ENCODE measurements at regions not wholly inside any gene's neighbourhood (a gene's known extent, or its start where the extent isn't known, plus 50 kb on each side); places are given as distances from the start of the nearest gene placed in this dataset.

DNA sequence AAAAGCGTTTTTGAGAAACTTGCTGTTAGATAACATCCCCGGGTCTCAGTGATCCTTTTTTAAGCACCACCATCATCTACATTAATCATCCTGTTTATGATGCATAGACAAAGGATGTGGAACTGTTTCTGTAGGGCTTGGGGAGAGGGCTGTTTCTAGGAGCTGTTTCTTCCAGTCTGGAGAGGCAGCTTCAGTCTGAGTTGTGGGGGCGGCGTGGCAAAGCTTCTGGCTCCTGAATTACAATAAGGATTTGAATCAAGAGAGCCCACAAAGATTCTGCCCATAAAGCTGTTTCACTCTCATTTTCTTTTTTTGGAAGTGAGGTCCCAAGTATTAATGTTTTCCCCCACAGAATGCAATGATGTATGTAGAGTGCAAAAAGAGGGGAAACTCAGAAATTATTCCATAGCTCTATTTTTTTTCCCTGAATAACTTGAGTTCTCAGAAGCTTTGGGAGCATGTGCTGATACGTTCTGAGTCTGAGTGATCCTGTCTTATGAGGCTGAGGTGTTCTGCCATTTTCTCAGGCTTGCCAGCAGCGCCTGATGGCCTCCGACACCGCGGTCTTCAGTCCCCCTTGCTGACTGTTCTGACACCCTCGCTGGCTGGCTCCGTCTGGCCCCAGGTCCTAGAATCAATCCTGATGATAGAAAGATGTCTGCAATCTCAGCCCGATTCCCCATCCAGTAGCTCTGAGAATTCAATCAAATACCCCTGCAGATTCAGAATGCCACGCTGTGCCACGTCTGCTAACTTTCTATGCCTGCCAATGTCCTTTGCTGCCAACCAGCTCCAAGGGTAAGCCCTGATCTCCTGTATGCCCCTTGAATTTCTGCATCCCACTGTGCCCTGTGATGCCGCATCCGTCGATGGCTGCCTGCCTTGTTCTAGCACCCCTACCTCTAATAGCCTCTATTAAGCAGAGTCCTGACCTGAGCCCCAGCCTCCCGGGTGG, 92.4 kb upstream of the AKT3 start:
- Histone ChIP-seq H3K9me3 (no peaks in the 10 kb centered on the region), H3K4me1 (no peaks in the 10 kb centered on the region), H3K4me3 (no peak overlapping the region), H3K36me3 (no peaks in the 10 kb centered on the region), H3K27ac (no peak overlapping the region), H3K27me3 (no peaks in the 10 kb centered on the region)
- intact Hi-C loops (cut with DNase I): no loop called here
- TF ChIP-seq CTCF (IDR thresholded peaks at IDR 0.05): no peak
- DNase-seq: no peak
- no peak for FAIRE-seq
- WGBS, 2 donors: 78 to 84% methylated on average over 18 of the region's 18 CpGs
- no peak for ATAC-seq

GRCh38 chr1:243940451-243940850, 90.4 kb upstream of the AKT3 start:
- DNase-seq: no peak
- no peak overlapping the region for H3K27ac ChIP-seq
- no peaks in the 10 kb centered on the region for H3K27me3 ChIP-seq
- FAIRE-seq: no peak
- no peak overlapping the region for H3K4me3 ChIP-seq
- 54 to 66% methylated on average over 6 of the region's 6 CpGs for WGBS, 2 donors
- ATAC-seq: no peak
- TF ChIP-seq CTCF (IDR thresholded peaks at IDR 0.05): no peak
- intact Hi-C loops (cut with DNase I): no loop called here
- H3K36me3 ChIP-seq: no peaks in the 10 kb centered on the region
- H3K9me3 ChIP-seq: no peaks in the 10 kb centered on the region
- H3K4me1 ChIP-seq: no peaks in the 10 kb centered on the region

GRCh38 chr1:243939167-243939848, 89.3 kb upstream of the AKT3 start:
- no peak for TF ChIP-seq CTCF (IDR thresholded peaks at IDR 0.05)
- Histone ChIP-seq H3K4me1 (no peaks in the 10 kb centered on the region), H3K36me3 (no peaks in the 10 kb centered on the region), H3K27me3 (no peaks in the 10 kb centered on the region), H3K4me3 (no peak overlapping the region), H3K9me3 (no peaks in the 10 kb centered on the region), H3K27ac (no peak overlapping the region)
- WGBS, 2 donors: 78 to 82% methylated on average over 3 of the region's 3 CpGs
- intact Hi-C loops (cut with DNase I): no loop called here
- no peak for DNase-seq
- no peak for ATAC-seq
- FAIRE-seq: no peak

GRCh38 chr1:243938208-243938607, 88.2 kb upstream of the AKT3 start:
- WGBS, 2 donors: 77 to 82% methylated on average over 3 of the region's 3 CpGs
- DNase-seq: no peak
- no peaks in the 10 kb centered on the region for H3K27me3 ChIP-seq
- no peak for TF ChIP-seq CTCF (IDR thresholded peaks at IDR 0.05)
- intact Hi-C loops (cut with DNase I): no loop called here
- FAIRE-seq: no peak
- no peak overlapping the region for H3K4me3 ChIP-seq
- no peak for ATAC-seq
- H3K36me3 ChIP-seq: no peaks in the 10 kb centered on the region
- H3K9me3 ChIP-seq: no peaks in the 10 kb centered on the region
- no peak overlapping the region for H3K27ac ChIP-seq
- H3K4me1 ChIP-seq: no peaks in the 10 kb centered on the region

DNA sequence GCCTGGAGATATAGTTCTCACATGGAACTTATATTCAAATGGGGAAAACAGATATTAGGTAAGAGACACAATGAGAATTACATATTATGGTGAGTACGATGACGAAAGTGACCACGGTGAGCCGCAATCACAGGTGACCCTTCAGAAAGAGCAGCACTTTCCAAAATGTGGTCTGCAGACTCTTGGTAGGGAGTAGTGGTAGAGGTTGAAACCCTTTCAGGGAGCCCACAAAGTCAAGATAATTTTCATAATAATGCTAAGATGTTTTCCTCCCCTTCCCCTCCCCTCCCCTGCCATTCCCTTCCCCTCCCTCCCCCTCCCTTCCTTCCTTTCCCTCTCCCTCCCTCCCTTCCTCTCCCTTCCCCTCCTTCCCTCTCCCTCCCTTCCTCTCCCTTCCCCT, 83.5 kb upstream of the AKT3 start:
- no peak overlapping the region for H3K27ac ChIP-seq
- DNase-seq: no peak
- ATAC-seq: no peak
- FAIRE-seq: no peak
- H3K9me3 ChIP-seq: no peaks in the 10 kb centered on the region
- no peak overlapping the region for H3K4me3 ChIP-seq
- no peak for TF ChIP-seq CTCF (IDR thresholded peaks at IDR 0.05)
- intact Hi-C loops (cut with DNase I): no loop called here
- WGBS, 2 donors: 89 to 97% methylated on average over 4 of the region's 4 CpGs
- no peaks in the 10 kb centered on the region for H3K4me1 ChIP-seq
- H3K36me3 ChIP-seq: no peaks in the 10 kb centered on the region
- no peaks in the 10 kb centered on the region for H3K27me3 ChIP-seq
